GM21786 (cell line): ENCODE measurements at regions not wholly inside any gene's neighbourhood (a gene's known extent, or its start where the extent isn't known, plus 50 kb on each side); places are given as distances from the start of the nearest gene placed in this dataset.
"Not testable (repeated sequence)": the region's sequence is repeated elsewhere in the genome, so short reads cannot be mapped to it uniquely, and the experiment has no call there.

Experiments used
- ATAC-seq: cut with Tn5 transposase; IDR thresholded peaks from one replicate; pipeline ENCODE4 v1.9.1; 2021; ENCODE audit not compliant: unreplicated experiment

- no peak for ATAC-seq
Observed at GRCh38 chr12:23141335-23141734, 516.4 kb downstream of the ETNK1 start.

GRCh38 chr12:23146070-23146469 is 521.1 kb downstream of the ETNK1 start:
- not testable (repeated sequence) for ATAC-seq

GRCh38 chr12:23168459-23168858 is 543.5 kb downstream of the ETNK1 start:
- ATAC-seq, result no peak

GRCh38 chr12:23169012-23169695 is 544.2 kb downstream of the ETNK1 start:
- no peak for ATAC-seq

- ATAC-seq, result no peak
Observed at GRCh38 chr12:23169696-23170013, 544.7 kb downstream of the ETNK1 start.

- ATAC-seq, result no peak
Observed at GRCh38 chr12:23174917-23175316, 549.9 kb downstream of the ETNK1 start.

- ATAC-seq, result no peak
Observed at GRCh38 chr12:23185346-23185745, 560.4 kb downstream of the ETNK1 start.

- no peak for ATAC-seq
Observed at GRCh38 chr12:23186950-23187349, 562.0 kb downstream of the ETNK1 start.

- ATAC-seq, result no peak
Observed at GRCh38 chr12:23193552-23193951, 568.6 kb downstream of the ETNK1 start.

- no peak for ATAC-seq
Observed at GRCh38 chr12:23197266-23197665, 572.3 kb downstream of the ETNK1 start.

GRCh38 chr12:23202728-23203127 is 577.8 kb downstream of the ETNK1 start:
- no peak for ATAC-seq

- ATAC-seq, result peak; percentile 86
Observed at GRCh38 chr12:23204933-23205778, 580.2 kb downstream of the ETNK1 start.

GRCh38 chr12:23209793-23210192 is 584.8 kb downstream of the ETNK1 start:
- ATAC-seq, result no peak

- no peak for ATAC-seq
Observed at GRCh38 chr12:23210573-23210972, 585.6 kb downstream of the ETNK1 start.

GRCh38 chr12:23211384-23212320 is 586.7 kb downstream of the ETNK1 start:
- ATAC-seq, result no peak

- no peak for ATAC-seq
Observed at GRCh38 chr12:23217158-23217557, 592.2 kb downstream of the ETNK1 start.

GRCh38 chr12:23217667-23218066 is 592.7 kb downstream of the ETNK1 start:
- no peak for ATAC-seq

- ATAC-seq, result no peak
Observed at GRCh38 chr12:23221066-23221465, 596.1 kb downstream of the ETNK1 start.

- no peak for ATAC-seq
Observed at GRCh38 chr12:23221926-23222325, 597.0 kb downstream of the ETNK1 start.

GRCh38 chr12:23222801-23223200 is 597.8 kb downstream of the ETNK1 start:
- no peak for ATAC-seq

- ATAC-seq, result no peak
Observed at GRCh38 chr12:23228101-23228500, 603.1 kb downstream of the ETNK1 start.
